ENCODE measurements at regions not wholly inside any gene's neighbourhood (a gene's known extent, or its start where the extent isn't known, plus 50 kb on each side); places are given as distances from the start of the nearest gene placed in this dataset.

DNA sequence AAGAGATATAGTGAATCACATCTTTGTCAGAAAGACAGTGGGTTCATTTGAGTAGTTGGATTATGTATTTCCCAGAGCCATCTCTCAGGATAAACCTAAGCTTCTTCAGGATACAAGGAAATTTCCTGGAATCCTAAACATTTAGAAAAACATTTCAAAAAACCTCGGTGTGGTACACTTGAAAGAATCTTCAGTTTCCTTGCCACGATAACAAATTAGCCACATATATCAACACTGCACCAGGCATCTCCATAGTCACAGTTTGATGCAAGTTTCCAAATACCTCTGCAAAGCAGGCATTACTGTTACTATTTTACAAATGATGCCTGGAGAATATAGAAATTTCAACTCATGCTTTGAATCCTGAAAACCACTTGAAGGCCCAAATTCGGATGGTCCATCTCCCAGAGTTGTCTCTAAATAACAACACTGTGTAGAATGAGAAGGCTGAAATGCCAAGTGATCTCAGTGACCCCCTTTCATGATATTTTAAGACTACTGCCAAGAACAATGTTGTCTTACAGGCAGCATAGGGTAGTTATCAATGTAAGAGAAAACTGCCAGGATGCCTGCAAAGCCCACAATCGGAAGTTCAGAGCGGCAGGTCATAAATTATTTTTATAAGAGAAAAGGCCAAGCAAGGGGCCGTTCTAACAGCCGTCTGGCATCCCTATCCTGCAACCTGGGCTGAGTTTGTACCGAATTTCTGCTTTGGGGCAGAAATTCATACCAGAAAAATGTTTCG, 307.9 kb downstream of the TXNL1 start:
- no peak for TF ChIP-seq POLR2A (IDR thresholded peaks at IDR 0.05)
- TF ChIP-seq, protein P1, sequence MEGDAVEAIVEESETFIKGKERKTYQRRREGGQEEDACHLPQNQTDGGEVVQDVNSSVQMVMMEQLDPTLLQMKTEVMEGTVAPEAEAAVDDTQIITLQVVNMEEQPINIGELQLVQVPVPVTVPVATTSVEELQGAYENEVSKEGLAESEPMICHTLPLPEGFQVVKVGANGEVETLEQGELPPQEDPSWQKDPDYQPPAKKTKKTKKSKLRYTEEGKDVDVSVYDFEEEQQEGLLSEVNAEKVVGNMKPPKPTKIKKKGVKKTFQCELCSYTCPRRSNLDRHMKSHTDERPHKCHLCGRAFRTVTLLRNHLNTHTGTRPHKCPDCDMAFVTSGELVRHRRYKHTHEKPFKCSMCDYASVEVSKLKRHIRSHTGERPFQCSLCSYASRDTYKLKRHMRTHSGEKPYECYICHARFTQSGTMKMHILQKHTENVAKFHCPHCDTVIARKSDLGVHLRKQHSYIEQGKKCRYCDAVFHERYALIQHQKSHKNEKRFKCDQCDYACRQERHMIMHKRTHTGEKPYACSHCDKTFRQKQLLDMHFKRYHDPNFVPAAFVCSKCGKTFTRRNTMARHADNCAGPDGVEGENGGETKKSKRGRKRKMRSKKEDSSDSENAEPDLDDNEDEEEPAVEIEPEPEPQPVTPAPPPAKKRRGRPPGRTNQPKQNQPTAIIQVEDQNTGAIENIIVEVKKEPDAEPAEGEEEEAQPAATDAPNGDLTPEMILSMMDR (IDR thresholded peaks at IDR 0.05), result no peak
